Spleen (tissue), 7 donors: ENCODE measurements at regions not wholly inside any gene's neighbourhood (a gene's known extent, or its start where the extent isn't known, plus 50 kb on each side); places are given as distances from the start of the nearest gene placed in this dataset.

Source experiments
- POLR2A ChIP-seq, 3 donors: fragments of 450-650 bp; IDR thresholded peaks; one replicate each; pipeline ENCODE4 v1.5.1; 2017; ENCODE audit warnings: antibody characterized with exemption in 3 of 3, mild to moderate bottlenecking in 1 of 3
- POLR2AphosphoS5 ChIP-seq, 3 donors: sonication (generic); formaldehyde crosslinking; IDR thresholded peaks; one replicate each; pipeline ENCODE4 v1.5.1; 2017; ENCODE audit warnings: antibody characterized with exemption in 3 of 3
- TF ChIP-seq, protein P1 (sequence below), 11 experiments: fragments of 200-600 bp in 7 of 11; fragments of 450-650 bp in 4 of 11; sonication (generic) in 4 of 11; IDR thresholded peaks in 8 of 11; conservative IDR thresholded peaks in 3 of 11; 1 replicate in 7 of 11; 2 replicates in 4 of 11; pipeline versions ENCODE4 v1.4.0 to v1.8.0; 2016 to 2021; ENCODE audit warnings: antibody characterized with exemption in 11 of 11, inconsistent platforms in 4 of 11, mild to moderate bottlenecking in 1 of 11
- donor health status: DM: no; HTN: no; CAD: no; lungs with moderate emphysema.
- donor health status: DM: no; HTN: no; CAD: no.
- donor health status: DM: no; HTN: no; CAD: no.

DNA sequence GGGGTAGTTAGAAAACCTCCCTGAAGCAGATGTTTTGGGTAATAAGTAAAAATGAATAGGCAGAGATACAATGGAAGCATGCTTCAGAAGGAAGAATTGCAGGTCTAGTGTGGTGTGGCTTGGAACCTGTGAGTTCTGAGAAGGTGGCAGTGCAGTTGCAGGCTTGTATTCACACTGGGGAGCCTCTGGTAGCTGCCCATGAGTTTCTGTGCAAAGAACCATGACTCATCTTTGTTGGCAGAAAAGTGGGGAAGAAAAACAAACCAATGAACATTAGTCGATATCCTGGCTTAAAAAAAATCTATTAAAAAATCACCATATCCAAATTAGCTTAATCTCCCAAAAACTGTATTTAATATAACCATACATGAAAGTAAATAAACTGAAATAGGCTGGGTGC lies 232.6 kb downstream of the FAT3 start:
- TF ChIP-seq, protein P1, sequence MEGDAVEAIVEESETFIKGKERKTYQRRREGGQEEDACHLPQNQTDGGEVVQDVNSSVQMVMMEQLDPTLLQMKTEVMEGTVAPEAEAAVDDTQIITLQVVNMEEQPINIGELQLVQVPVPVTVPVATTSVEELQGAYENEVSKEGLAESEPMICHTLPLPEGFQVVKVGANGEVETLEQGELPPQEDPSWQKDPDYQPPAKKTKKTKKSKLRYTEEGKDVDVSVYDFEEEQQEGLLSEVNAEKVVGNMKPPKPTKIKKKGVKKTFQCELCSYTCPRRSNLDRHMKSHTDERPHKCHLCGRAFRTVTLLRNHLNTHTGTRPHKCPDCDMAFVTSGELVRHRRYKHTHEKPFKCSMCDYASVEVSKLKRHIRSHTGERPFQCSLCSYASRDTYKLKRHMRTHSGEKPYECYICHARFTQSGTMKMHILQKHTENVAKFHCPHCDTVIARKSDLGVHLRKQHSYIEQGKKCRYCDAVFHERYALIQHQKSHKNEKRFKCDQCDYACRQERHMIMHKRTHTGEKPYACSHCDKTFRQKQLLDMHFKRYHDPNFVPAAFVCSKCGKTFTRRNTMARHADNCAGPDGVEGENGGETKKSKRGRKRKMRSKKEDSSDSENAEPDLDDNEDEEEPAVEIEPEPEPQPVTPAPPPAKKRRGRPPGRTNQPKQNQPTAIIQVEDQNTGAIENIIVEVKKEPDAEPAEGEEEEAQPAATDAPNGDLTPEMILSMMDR (IDR thresholded peaks at IDR 0.05 in 8 of 11, conservative IDR thresholded peaks at IDR 0.05 in 3 of 11), result no peak
- TF ChIP-seq POLR2A (IDR thresholded peaks at IDR 0.05) (no peak), POLR2AphosphoS5 (IDR thresholded peaks at IDR 0.05) (no peak)
